HEK293 (cell line): ENCODE measurements at regions not wholly inside any gene's neighbourhood (a gene's known extent, or its start where the extent isn't known, plus 50 kb on each side); places are given as distances from the start of the nearest gene placed in this dataset.
A peak's percentile ranks its signal among the peaks of the same experiment; 100 is the strongest.

ENCODE experiments used
- TCF7L2 ChIP-seq: IDR thresholded peaks from 2 replicates; pipeline ENCODE4 v1.6.1; 2011; ENCODE audit warnings: low read depth, mild to moderate bottlenecking, inconsistent platforms, low read length, moderate library complexity, borderline replicate concordance
- ZBTB17 ChIP-seq: fragments of 450-650 bp; formaldehyde crosslinking; IDR thresholded peaks from 2 replicates; pipeline ENCODE4 v1.5.1; 2016; ENCODE audit warnings: missing biosample characterization, missing genetic modification characterization
- ZBTB44 ChIP-seq: fragments of 450-650 bp; IDR thresholded peaks from 2 replicates; pipeline ENCODE4 v1.5.1; 2018; ENCODE audit warnings: missing biosample characterization, mild to moderate bottlenecking, missing genetic modification characterization
- ZBTB8A ChIP-seq: fragments of 450-650 bp; formaldehyde crosslinking; IDR thresholded peaks from 2 replicates; pipeline ENCODE4 v1.5.1; 2016; ENCODE audit warnings: missing biosample characterization, missing genetic modification characterization
- ZNF133 ChIP-seq: fragments of 450-650 bp; formaldehyde crosslinking; IDR thresholded peaks from 2 replicates; pipeline ENCODE4 v1.5.1; 2016; ENCODE audit warnings: missing biosample characterization, missing genetic modification characterization
- ZNF274 ChIP-seq, 2 experiments: fragments of 200-500 bp in 1 of 2; fragments of 450-650 bp in 1 of 2; sonication (Bioruptor generic) in 1 of 2; formaldehyde crosslinking in 1 of 2; IDR thresholded peaks; 2 replicates each; pipeline versions ENCODE4 v1.5.1 to v1.6.1; 2014 to 2016; ENCODE audit warnings: borderline replicate concordance in 1 of 2, inconsistent platforms in 1 of 2, low read length in 1 of 2, missing biosample characterization in 1 of 2, missing genetic modification characterization in 1 of 2
- ZNF449 ChIP-seq: fragments of 450-650 bp; formaldehyde crosslinking; IDR thresholded peaks from 2 replicates; pipeline ENCODE4 v1.5.1; 2017; ENCODE audit warnings: missing biosample characterization, mild to moderate bottlenecking, missing genetic modification characterization, moderate library complexity
- ZXDB ChIP-seq: fragments of 450-650 bp; formaldehyde crosslinking; IDR thresholded peaks from 2 replicates; pipeline ENCODE4 v1.5.1; 2016; ENCODE audit warnings: missing biosample characterization, missing genetic modification characterization
- TF ChIP-seq, protein P1 (sequence below): fragments of 450-650 bp; formaldehyde crosslinking; IDR thresholded peaks from 2 replicates; pipeline ENCODE4 v1.5.1; 2016; ENCODE audit warnings: missing biosample characterization, missing genetic modification characterization

DNA sequence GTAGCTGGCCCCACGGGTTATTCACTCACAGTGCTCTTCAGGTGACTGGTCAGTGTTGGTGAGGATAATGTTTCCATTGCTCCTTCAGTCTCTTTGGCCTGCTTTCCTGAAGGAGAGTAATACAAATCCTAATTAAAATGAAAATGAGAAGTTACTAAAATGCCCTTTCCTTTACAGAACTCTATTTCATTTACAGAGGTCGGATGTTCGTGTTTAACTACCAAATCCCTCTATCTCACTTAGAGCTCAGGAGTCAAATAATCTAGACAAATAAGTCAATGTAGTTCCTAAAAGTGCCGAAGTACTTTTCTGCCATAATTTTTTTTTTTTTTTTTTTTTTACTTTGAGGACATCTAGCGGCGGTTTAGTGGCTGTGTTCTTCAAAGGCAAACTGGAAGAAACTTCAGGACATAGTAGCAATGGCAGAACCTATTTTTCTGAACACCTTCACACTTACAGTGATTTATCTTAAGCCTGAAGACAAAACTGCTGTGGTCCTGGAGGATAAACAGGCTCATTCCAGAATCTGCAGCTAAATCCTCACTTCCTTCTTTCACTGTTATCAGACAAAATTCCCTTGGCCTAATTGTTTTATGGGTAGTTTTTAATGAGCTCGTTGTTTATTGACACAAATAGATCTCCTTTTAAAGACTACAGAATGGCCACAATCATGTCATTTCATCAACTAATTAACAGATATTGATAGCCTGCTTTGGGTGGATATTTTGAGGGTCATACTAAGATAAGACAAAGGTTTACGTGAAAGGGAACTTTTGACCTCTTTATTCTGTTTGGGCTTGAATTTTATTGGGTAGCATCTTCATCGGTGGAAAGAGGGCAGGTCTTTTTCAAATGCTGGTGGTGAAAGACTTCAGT is 207.6 kb upstream of the DMRTA1 start:
- TF ChIP-seq ZBTB17 (tag by site-specific recombination) (no peak), TCF7L2 (peak; percentile 66), ZNF274 (IDR thresholded peaks at IDR 0.05; ENCODE audit: low read length) (no peak), ZNF274 (tag by site-specific recombination; IDR thresholded peaks at IDR 0.05; ENCODE audit: borderline replicate concordance) (no peak), ZBTB8A (no peak), ZXDB (tag by site-specific recombination) (no peak; the same call in 1 of the 2 replicates), ZBTB44 (tag by site-specific recombination) (no peak), ZNF449 (tag by site-specific recombination) (no peak), ZNF133 (tag by site-specific recombination) (no peak)
- TF ChIP-seq, protein P1, sequence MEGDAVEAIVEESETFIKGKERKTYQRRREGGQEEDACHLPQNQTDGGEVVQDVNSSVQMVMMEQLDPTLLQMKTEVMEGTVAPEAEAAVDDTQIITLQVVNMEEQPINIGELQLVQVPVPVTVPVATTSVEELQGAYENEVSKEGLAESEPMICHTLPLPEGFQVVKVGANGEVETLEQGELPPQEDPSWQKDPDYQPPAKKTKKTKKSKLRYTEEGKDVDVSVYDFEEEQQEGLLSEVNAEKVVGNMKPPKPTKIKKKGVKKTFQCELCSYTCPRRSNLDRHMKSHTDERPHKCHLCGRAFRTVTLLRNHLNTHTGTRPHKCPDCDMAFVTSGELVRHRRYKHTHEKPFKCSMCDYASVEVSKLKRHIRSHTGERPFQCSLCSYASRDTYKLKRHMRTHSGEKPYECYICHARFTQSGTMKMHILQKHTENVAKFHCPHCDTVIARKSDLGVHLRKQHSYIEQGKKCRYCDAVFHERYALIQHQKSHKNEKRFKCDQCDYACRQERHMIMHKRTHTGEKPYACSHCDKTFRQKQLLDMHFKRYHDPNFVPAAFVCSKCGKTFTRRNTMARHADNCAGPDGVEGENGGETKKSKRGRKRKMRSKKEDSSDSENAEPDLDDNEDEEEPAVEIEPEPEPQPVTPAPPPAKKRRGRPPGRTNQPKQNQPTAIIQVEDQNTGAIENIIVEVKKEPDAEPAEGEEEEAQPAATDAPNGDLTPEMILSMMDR (tag by site-specific recombination): no peak
